T-helper 2 cell treated with Interferon-gamma antibody and Interleukin-4, amounts not matched to agents 5 μg/mL and 100 μg/mL, for 36 hours (primary cell): ENCODE measurements at regions not wholly inside any gene's neighbourhood (a gene's known extent, or its start where the extent isn't known, plus 50 kb on each side); places are given as distances from the start of the nearest gene placed in this dataset.
"Not testable (repeated sequence)": the region's sequence is repeated elsewhere in the genome, so short reads cannot be mapped to it uniquely, and the experiment has no call there.

ENCODE experiments used
- DNase-seq: peaks from one replicate; pipeline ENCODE4 v3.0.0; 2021; ENCODE audit warnings: low spot score
- H3K27ac Mint-ChIP-seq: one replicate; pipeline ENCODE4 v1.8.0; 2021; ENCODE audit warnings: mild to moderate bottlenecking, mixed read lengths
- H3K27me3 Mint-ChIP-seq: one replicate; pipeline ENCODE4 v1.8.0; 2021; ENCODE audit warnings: low read depth, mixed read lengths
- H3K36me3 Mint-ChIP-seq: one replicate; pipeline ENCODE4 v1.8.0; 2021; ENCODE audit warnings: low read depth, mixed read lengths
- H3K4me1 Mint-ChIP-seq: one replicate; pipeline ENCODE4 v1.8.0; 2021; ENCODE audit warnings: low read depth, mixed read lengths
- H3K4me3 Mint-ChIP-seq: one replicate; pipeline ENCODE4 v1.8.0; 2022; ENCODE audit warnings: mild to moderate bottlenecking, moderate library complexity, mixed read lengths
- H3K9me3 Mint-ChIP-seq: one replicate; pipeline ENCODE4 v1.8.0; 2021; ENCODE audit warnings: mixed read lengths

DNA sequence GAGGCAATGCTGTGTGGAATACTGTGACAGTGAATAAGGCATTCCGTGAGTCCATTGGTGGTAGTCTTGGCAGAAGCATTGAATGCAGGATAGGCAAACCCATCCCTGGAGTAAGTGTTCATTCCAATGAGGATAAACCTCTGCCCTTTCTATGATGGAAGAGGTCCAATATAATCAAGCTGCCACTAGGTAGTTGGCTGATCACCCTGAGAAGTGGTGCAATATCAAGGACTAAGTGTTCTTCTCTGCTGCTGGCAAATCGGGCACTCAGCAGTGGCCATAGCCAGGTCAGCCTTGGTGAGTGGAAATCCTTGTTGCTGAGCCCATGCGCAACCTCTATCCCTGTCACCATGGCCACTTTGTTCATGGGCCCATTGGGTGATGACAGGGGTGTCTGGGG, 70.1 kb downstream of the FBXO4 start:
- peaks cover 4% of the 10 kb centered on the region for H3K9me3 Mint-ChIP-seq
- no peak overlapping the region for H3K4me3 Mint-ChIP-seq
- H3K36me3 Mint-ChIP-seq = no peaks in the 10 kb centered on the region

DNA sequence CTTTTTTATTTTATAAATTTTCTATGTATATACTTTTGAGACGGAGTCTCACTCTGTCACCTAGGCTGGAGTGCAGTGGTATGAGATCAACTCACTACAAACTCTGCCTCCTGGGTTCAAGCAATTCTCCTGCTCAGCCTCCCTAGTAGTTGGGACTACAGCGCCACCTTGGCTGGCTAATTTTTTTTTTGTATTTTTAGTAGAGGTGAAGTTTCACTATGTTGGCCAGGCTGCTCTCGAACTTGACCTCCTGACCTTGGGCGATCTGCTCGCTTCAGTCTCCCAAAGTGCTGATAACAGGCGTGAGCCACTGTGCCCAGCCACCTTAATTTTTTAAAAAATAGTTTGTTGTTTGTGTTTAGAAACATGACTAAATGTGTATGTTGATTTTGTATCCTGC, 76.6 kb downstream of the FBXO4 start:
- H3K36me3 Mint-ChIP-seq = no peaks in the 10 kb centered on the region

More for the DNA sequence above, 70.1 kb downstream of the FBXO4 start:
- DNase-seq = no peak
- Mint-ChIP-seq H3K27me3 (peaks cover 3% of the 10 kb centered on the region), H3K27ac (no peak overlapping the region), H3K4me1 (no peaks in the 10 kb centered on the region)

DNA sequence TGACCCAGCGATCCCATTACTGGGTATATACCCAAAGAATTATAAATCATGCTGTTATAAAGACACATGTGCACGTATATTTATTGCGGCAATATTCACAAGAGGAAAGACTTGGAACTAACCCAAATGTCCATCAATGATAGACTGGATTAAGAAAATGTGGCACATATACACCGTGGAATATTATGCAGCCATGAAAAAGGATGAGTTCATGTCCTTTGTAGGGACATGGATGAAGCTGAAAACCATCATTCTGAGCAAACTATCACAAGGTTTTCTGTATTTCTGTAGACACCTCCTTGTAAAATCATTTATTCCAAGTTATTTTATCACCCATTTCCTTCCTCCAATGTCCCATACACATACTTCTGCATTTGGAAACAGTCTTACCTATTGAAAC, 78.8 kb downstream of the FBXO4 start:
- H3K9me3 Mint-ChIP-seq, H3K4me3 Mint-ChIP-seq, H3K27me3 Mint-ChIP-seq, H3K36me3 Mint-ChIP-seq, H3K4me1 Mint-ChIP-seq, H3K27ac Mint-ChIP-seq, DNase-seq: not testable (repeated sequence)

More for the DNA sequence above, 76.6 kb downstream of the FBXO4 start:
- H3K27me3 Mint-ChIP-seq = peaks cover 3% of the 10 kb centered on the region
- no peak overlapping the region for H3K4me3 Mint-ChIP-seq
- peaks cover 4% of the 10 kb centered on the region for H3K9me3 Mint-ChIP-seq
- H3K27ac Mint-ChIP-seq = no peak overlapping the region
- H3K4me1 Mint-ChIP-seq = no peaks in the 10 kb centered on the region
- DNase-seq = no peak

DNA sequence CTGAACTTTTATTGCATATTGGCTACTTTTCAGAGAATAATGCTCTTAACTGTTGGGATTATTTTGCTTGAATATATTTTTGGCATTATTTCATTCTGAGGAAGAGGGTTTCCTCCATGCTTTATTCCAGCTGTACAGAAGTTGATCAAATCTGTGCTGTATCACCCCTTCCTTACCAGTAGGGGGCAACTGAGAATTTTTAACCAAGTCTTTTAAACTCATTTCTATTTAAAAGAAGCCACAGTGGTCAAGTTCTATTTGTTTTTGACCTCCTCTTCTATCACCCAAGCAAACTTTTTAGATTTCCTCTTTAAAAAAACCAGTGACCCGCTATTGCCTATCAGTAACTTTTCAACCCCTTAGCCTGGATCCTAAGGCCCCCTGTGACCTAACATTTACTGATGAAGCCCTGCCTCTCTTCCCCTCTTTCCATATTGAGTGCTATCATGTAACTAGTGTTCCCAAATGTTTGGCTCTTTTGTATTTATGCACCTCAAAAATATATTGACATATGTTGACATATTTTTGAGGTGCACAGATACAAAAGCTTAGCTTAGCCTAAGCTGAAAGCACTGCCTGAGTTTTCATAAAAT, 80.6 kb downstream of the FBXO4 start:
- Mint-ChIP-seq H3K36me3 (no peaks in the 10 kb centered on the region), H3K4me1 (no peaks in the 10 kb centered on the region), H3K27ac (no peak overlapping the region), H3K27me3 (peaks cover 3% of the 10 kb centered on the region), H3K9me3 (no peaks in the 10 kb centered on the region), H3K4me3 (no peak overlapping the region)
- DNase-seq = no peak

DNA sequence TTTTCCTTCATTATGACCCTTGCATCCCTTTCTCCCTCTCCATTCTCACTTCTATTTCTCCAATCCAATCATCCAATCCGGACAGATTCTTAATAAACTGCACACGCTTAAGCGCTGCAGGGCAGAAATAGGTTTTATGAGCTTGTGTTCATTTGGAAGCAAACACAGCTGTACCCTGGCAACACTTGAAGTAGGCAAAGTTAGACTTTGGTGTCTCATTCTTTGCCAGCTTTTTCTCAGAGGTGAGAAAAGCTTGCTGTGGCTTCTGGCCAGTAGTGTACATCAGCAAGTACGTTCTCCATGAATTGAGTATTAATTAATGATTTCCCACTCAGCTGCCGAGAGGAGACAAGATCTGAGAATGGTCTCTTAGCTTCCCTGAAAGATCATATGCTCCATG, 88.5 kb downstream of the FBXO4 start:
- no peak for DNase-seq
- Mint-ChIP-seq H3K36me3 (no peaks in the 10 kb centered on the region), H3K4me1 (no peaks in the 10 kb centered on the region), H3K27ac (no peak overlapping the region), H3K9me3 (no peaks in the 10 kb centered on the region), H3K4me3 (no peak overlapping the region), H3K27me3 (peaks cover 8% of the 10 kb centered on the region)

DNA sequence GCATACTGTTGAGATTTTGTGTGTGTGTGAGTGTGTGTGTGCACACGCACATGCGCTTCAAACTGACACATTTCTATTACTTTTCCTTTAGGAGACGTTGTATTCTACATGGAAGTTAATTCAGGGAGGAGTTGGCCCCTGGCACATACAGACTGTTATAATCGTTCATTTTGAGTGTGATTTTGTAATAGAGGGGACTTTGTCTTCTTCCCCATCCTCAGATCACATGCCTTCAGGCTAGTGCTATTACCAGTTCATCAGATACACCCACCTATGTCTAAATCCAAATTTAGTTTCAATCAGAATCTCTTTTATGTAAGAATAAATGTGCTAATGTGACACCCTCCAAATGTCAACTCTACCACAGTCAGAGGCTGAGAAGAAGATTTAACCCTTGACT, 90.2 kb downstream of the FBXO4 start:
- Mint-ChIP-seq H3K4me1 (no peaks in the 10 kb centered on the region), H3K27ac (no peak overlapping the region), H3K27me3 (peaks cover 8% of the 10 kb centered on the region)

DNA sequence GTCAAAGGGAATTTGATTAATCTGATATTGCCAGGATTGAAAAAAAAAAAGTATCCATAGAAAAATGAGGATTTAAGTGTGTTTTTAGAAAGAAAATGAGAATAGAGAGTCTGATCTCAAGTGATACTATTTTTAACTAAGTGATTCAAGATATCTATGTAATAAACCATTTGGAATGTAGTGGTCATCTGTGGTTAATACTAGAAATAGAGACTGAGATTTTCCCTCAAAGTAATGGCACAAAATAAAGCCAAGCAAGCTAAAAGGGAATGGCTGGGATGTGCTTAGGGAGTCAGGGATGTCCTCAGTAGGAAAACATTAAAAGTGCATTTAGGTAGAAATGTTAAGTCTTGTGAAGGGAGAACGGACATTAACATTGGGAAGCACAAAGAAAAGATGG, 90.6 kb downstream of the FBXO4 start:
- Mint-ChIP-seq H3K27ac (no peak overlapping the region), H3K4me3 (no peak overlapping the region), H3K9me3 (no peaks in the 10 kb centered on the region), H3K4me1 (no peaks in the 10 kb centered on the region), H3K36me3 (no peaks in the 10 kb centered on the region), H3K27me3 (peaks cover 8% of the 10 kb centered on the region)
- DNase-seq = no peak

More for the DNA sequence above, 90.2 kb downstream of the FBXO4 start:
- Mint-ChIP-seq H3K9me3 (no peaks in the 10 kb centered on the region), H3K36me3 (no peaks in the 10 kb centered on the region), H3K4me3 (no peak overlapping the region)
- no peak for DNase-seq

DNA sequence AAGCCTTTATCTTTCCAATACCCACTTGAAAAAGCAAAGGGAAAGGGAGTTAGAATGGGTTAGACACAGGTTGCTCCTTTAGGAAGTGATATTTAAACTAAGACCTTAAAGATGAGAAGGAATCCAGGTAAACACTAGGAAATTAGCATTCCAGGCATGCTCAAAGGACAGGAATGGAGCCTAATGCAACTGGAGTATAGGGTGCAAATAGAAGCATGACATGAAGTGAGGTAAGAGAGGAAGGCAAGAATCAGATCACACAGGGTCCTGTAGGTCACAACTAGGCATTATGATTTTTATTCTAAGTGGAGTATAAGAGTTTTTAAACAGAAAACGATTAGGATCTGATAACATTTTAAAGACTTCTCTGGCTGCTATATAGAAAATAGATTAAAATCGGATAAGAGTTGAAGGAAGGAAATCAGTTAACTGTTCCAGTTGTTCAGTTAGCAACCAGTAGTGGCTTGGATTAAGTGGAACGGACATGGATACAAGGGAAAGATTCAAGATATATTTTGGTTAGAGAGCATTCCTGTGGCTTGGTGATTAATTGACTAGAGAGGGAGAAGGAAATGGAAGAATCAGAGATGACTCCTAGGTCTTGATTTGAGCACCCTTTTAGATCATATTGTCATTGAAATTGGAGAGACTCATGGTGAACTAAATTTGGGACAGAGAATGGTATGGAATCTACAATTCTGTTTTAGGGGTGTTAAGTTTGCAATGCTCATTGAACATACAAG, 95.9 kb downstream of the FBXO4 start:
- Mint-ChIP-seq H3K4me1 (no peaks in the 10 kb centered on the region), H3K9me3 (no peaks in the 10 kb centered on the region), H3K36me3 (no peaks in the 10 kb centered on the region), H3K27ac (no peak overlapping the region), H3K4me3 (no peak overlapping the region), H3K27me3 (peaks cover 12% of the 10 kb centered on the region)
- DNase-seq = no peak

DNA sequence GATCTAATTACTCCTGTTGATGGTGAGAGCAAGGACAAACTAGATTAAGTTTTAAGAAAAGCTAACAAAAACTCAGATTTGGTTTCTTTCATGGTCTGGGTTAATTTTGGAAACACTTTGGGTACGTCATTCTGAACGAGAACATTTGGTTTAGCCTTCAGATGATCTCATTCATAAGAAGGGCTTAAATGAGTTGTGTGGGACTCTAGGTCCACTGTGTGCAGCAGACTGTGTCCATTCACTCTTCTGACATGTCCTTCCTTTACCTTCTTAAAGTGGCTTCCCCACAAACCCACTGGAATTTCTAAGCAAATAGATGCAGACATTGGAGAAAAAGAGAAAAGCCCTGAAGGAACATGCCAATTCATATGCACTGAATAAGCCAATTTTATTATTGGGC, 96.8 kb downstream of the FBXO4 start:
- Mint-ChIP-seq H3K9me3 (no peaks in the 10 kb centered on the region), H3K4me3 (no peak overlapping the region), H3K27me3 (peaks cover 14% of the 10 kb centered on the region), H3K4me1 (no peaks in the 10 kb centered on the region), H3K27ac (no peak overlapping the region), H3K36me3 (no peaks in the 10 kb centered on the region)
- no peak for DNase-seq

DNA sequence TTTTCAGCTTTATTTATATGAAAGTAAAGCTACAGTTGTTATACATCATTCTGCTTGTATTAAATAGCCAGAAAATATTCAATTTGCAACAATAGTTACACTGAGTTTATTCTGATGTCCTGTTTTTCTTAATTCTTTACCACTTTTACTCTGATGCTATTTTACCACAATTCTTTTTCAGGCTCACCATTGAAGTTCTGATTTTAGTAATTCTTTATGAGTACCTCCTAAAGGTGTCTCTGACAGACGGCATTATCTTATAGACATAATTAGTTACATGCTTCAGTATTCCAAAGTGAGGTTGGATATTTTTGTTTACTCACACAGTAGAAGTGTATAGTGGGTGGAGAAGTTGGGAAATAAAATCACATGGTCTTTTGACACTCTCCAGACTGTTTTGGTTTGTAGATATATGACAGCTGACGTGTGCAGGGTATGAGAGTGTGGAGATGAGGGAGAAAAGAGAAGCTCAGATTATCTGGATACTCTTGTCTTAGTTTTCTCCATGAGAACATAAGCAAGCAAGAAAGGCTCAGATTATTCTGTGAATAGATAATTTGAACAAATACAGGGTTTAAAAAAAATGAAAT, 97.4 kb downstream of the FBXO4 start:
- Mint-ChIP-seq H3K27me3 (peaks cover 12% of the 10 kb centered on the region), H3K9me3 (no peaks in the 10 kb centered on the region), H3K4me1 (no peaks in the 10 kb centered on the region), H3K36me3 (no peaks in the 10 kb centered on the region), H3K27ac (no peak overlapping the region), H3K4me3 (no peak overlapping the region)
- no peak for DNase-seq

DNA sequence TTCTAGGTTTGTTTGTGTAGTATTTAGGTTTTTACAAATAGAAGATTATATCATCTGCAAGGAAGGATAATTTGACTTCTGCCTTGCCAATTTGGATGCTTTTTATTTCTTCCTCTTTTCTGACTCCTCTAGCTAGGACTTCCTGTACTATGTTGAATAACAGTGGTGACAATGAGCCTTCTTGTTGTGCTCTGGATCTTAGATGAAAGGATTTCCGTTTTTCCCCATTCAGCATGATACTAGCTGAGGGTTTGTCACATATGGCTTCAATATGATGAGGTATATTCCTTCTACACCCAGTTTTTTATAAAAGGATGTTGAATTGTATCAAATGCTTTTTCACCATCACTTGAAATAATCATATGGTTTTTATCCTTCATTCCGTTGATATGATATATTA, 101.4 kb downstream of the FBXO4 start:
- Mint-ChIP-seq H3K4me3 (no peak overlapping the region), H3K9me3 (no peaks in the 10 kb centered on the region), H3K36me3 (no peaks in the 10 kb centered on the region), H3K27me3 (peaks cover 5% of the 10 kb centered on the region), H3K4me1 (no peaks in the 10 kb centered on the region), H3K27ac (no peak overlapping the region)
- DNase-seq = no peak

DNA sequence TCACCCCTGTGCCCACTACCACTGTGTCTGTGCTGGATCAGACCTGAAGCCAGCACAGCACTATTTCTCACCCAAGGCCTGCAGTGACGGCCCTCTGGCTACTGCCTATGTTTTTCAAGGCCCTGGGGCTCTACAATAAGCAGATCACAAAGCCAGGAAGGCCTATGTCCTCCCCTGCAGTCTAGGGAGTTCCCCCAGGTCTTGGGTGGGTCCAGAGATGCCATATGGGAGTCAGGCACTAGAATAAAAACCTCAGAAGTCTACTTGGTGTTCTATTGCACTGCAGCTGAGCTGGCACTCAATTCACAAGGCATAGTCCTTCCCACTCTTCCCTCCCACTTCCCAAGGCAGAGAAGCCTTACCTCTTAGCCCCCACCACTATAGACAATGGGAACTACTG, 107.1 kb downstream of the FBXO4 start:
- Mint-ChIP-seq H3K27ac (no peak overlapping the region), H3K9me3 (no peaks in the 10 kb centered on the region), H3K4me1 (no peaks in the 10 kb centered on the region), H3K27me3 (no peaks in the 10 kb centered on the region), H3K4me3 (no peak overlapping the region), H3K36me3 (no peaks in the 10 kb centered on the region)
- DNase-seq = no peak

DNA sequence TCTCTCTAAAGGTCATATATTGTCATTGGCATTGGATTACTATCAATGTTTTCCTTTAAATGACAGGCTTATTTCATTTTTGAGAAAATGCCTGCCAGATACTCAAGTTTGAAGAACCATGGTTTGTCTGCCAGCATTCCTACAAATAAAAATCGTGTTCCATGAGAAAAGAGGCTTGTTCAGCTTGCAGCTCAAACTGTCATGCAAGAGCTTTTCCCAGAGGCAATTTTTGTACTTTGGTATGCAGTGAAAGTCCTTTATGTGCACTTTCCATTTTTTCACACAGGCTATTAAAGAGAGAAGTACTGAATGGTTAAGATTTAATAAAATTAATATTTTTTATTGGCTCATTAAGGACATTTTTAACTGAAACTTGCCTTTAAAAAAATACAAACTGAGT, 110.4 kb downstream of the FBXO4 start:
- Mint-ChIP-seq H3K36me3 (no peaks in the 10 kb centered on the region), H3K27me3 (no peaks in the 10 kb centered on the region), H3K4me3 (no peak overlapping the region), H3K4me1 (no peaks in the 10 kb centered on the region), H3K9me3 (no peaks in the 10 kb centered on the region), H3K27ac (no peak overlapping the region)
- no peak for DNase-seq

DNA sequence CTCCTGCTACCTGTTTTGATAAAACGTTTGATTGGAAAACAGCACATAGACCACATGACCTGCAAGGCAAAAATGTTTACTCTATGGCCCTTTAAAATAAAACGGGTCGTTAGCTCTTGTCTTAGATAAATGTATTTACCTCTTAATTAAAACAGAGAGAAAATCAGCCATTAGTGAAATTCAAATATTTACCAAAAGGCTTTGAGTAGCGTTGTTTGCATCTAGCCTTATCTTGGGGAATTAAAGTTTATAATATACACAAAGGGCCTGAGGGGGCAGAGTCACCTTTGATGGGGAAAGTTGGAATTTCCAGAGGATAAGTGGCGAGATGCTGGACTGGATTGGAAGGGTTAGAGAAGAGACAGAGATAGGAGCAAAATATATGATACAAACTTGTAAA, 111.3 kb downstream of the FBXO4 start:
- Mint-ChIP-seq H3K4me3 (no peak overlapping the region), H3K36me3 (no peaks in the 10 kb centered on the region), H3K27me3 (no peaks in the 10 kb centered on the region), H3K9me3 (no peaks in the 10 kb centered on the region), H3K4me1 (no peaks in the 10 kb centered on the region), H3K27ac (no peak overlapping the region)
- DNase-seq = no peak
